ENCODE measurements at regions not wholly inside any gene's neighbourhood (a gene's known extent, or its start where the extent isn't known, plus 50 kb on each side); places are given as distances from the start of the nearest gene placed in this dataset.

GRCh38 chr11:70757241-70757640 lies 358.9 kb downstream of the CTTN start:
- no peak for TF ChIP-seq POLR2AphosphoS5 (IDR thresholded peaks at IDR 0.05; ENCODE audit: control insufficient read depth, insufficient read depth, low read depth, low read length)
- no peak for TF ChIP-seq MYBL2 (IDR thresholded peaks at IDR 0.05; ENCODE audit: low read depth)
- no peak for TF ChIP-seq MYBL2 (CRISPR knock-in tag; IDR thresholded peaks at IDR 0.05; ENCODE audit: borderline replicate concordance)
- TF ChIP-seq CTCF (IDR thresholded peaks at IDR 0.05 in 2 of 3, conservative IDR thresholded peaks at IDR 0.05 in 1 of 3; ENCODE audit: insufficient read depth in 2 of 3, low read depth in 1 of 3, low read length in 3 of 3), result no peak
- TF ChIP-seq GMEB1 (CRISPR knock-in tag; IDR thresholded peaks at IDR 0.05), result no peak
- no peak for TF ChIP-seq NR1H2 (CRISPR knock-in tag; IDR thresholded peaks at IDR 0.05)
- no peak for TF ChIP-seq KAT7 (CRISPR knock-in tag; IDR thresholded peaks at IDR 0.05; ENCODE audit: borderline replicate concordance)
- no peak for TF ChIP-seq USF1 (CRISPR knock-in tag; IDR thresholded peaks at IDR 0.05)
- no peak for TF ChIP-seq ETS1 (conservative IDR thresholded peaks at IDR 0.05; ENCODE audit: control insufficient read depth, low read depth, low read length)
- no peak for TF ChIP-seq SPI1 (IDR thresholded peaks at IDR 0.05; ENCODE audit: borderline replicate concordance, low read depth, low read length)

Measured in K562 (cell line).